Endothelial cell of umbilical vein (primary cell): ENCODE measurements at regions not wholly inside any gene's neighbourhood (a gene's known extent, or its start where the extent isn't known, plus 50 kb on each side); places are given as distances from the start of the nearest gene placed in this dataset.
A peak's percentile ranks its signal among the peaks of the same experiment; 100 is the strongest.

Source experiments
- BruUV-seq: library from RNA; stranded (reverse); fragments of 400-500 nt; replicated peaks from 2 replicates; lab custom pipeline; 2021; lab: Mats Ljungman, UMichigan
- CTCF ChIA-PET: fragments of 300-600, 350-600 bp; sonication (Branson Sonifier 250); formaldehyde crosslinking; loops from one replicate; lab custom pipeline; 2021; ENCODE audit warnings: antibody characterized with exemption, inconsistent platforms; lab: Charles Lee
- POLR2A ChIA-PET: fragments of 300-600, 350-600 bp; sonication (Branson Sonifier 250); formaldehyde crosslinking; loops from one replicate; lab custom pipeline; 2021; ENCODE audit warnings: antibody characterized with exemption, inconsistent platforms; lab: Charles Lee
- DNase-seq: peaks from one replicate; pipeline ENCODE4 v3.0.0-alpha.2; 2011; ENCODE audit warnings: low read depth, low spot score
- FAIRE-seq: peaks from 2 replicates; lab custom pipeline; 2011; peaks lifted over from hg19 to GRCh38; lab: Jason Lieb, UNC
- H2AFZ ChIP-seq: 2 replicates; pipeline ENCODE4 v1.6.0; 2012; ENCODE audit warnings: low read depth, low read length, control low read depth, inconsistent platforms
- H3K27ac ChIP-seq: 2 replicates; pipeline ENCODE4 v1.5.1; 2011; ENCODE audit warnings: low read depth, mild to moderate bottlenecking, control low read depth, low read length, moderate library complexity; ENCODE audit not compliant: insufficient read depth
- H3K27me3 ChIP-seq, 2 experiments: 2 replicates each; pipeline versions ENCODE4 v1.6.0 to v1.6.1; 2011; ENCODE audit warnings: low read length in 2 of 2, mixed read lengths in 1 of 2; ENCODE audit not compliant: control insufficient read depth in 2 of 2, insufficient read depth in 2 of 2
- H3K36me3 ChIP-seq, 2 experiments: 2 replicates in 1 of 2; 3 replicates in 1 of 2; pipeline ENCODE4 v1.5.1; 2011; ENCODE audit warnings: low read length in 2 of 2, mild to moderate bottlenecking in 1 of 2, moderate library complexity in 1 of 2; ENCODE audit not compliant: control insufficient read depth in 2 of 2, insufficient read depth in 2 of 2; ENCODE audit errors: extremely low read depth in 1 of 2
- H3K4me1 ChIP-seq: 3 replicates; pipeline ENCODE4 v1.5.1; 2011; ENCODE audit warnings: mild to moderate bottlenecking, low read length; ENCODE audit not compliant: control insufficient read depth, insufficient read depth; ENCODE audit errors: extremely low read depth
- H3K4me2 ChIP-seq: 2 replicates; pipeline ENCODE4 v1.6.1; 2011; ENCODE audit warnings: low read length, control low read depth, mixed read lengths; ENCODE audit not compliant: insufficient read depth
- H3K4me3 ChIP-seq, 3 experiments: fragments of 200-600 bp in 1 of 3; sonication (generic), shearing (Covaris generic) in 1 of 3; replicated peaks in 1 of 3; 2 replicates each; pipeline ENCODE4 v1.5.1; 2011 to 2016; ENCODE audit warnings: control low read depth in 3 of 3, low read length in 3 of 3, mild to moderate bottlenecking in 2 of 3, inconsistent platforms in 1 of 3, low read depth in 1 of 3, moderate library complexity in 1 of 3; ENCODE audit not compliant: insufficient read depth in 1 of 3
- H3K79me2 ChIP-seq: 2 replicates; pipeline ENCODE4 v1.6.0; 2012; ENCODE audit warnings: low read length, inconsistent platforms; ENCODE audit not compliant: control insufficient read depth, insufficient read depth
- H3K9ac ChIP-seq: replicated peaks from 2 replicates; pipeline ENCODE3; 2011; ENCODE audit warnings: low read length, control low read depth; ENCODE audit not compliant: insufficient read depth; ENCODE audit errors: extremely low read depth
- H3K9me1 ChIP-seq: replicated peaks from 3 replicates; pipeline ENCODE4 v1.6.0; 2011; ENCODE audit warnings: mild to moderate bottlenecking, low read length; ENCODE audit not compliant: control insufficient read depth, insufficient read depth; ENCODE audit errors: extremely low read depth
- H3K9me3 ChIP-seq: replicated peaks from 2 replicates; pipeline ENCODE4 v1.5.1; 2012; ENCODE audit warnings: low read length, inconsistent platforms; ENCODE audit not compliant: control insufficient read depth, insufficient read depth
- H4K20me1 ChIP-seq: replicated peaks from 2 replicates; pipeline ENCODE3; 2011; ENCODE audit warnings: mild to moderate bottlenecking, low read length; ENCODE audit not compliant: control insufficient read depth, insufficient read depth; ENCODE audit errors: extremely low read depth
- EZH2 ChIP-seq: IDR thresholded peaks from 2 replicates; pipeline ENCODE4 v1.6.1; 2012; ENCODE audit warnings: borderline replicate concordance, low read depth, mild to moderate bottlenecking, moderate library complexity, low read length, inconsistent platforms; ENCODE audit not compliant: severe bottlenecking
- FOS ChIP-seq: IDR thresholded peaks from 2 replicates; pipeline ENCODE4 v1.6.1; 2011; ENCODE audit warnings: mild to moderate bottlenecking, low read length, moderate library complexity, borderline replicate concordance; ENCODE audit not compliant: insufficient read depth
- GATA2 ChIP-seq: IDR thresholded peaks from 2 replicates; pipeline ENCODE4 v1.7.0; 2011; ENCODE audit warnings: low read depth, mild to moderate bottlenecking, moderate library complexity, mixed read lengths, low read length; ENCODE audit not compliant: insufficient read length, insufficient read depth
- JUN ChIP-seq: IDR thresholded peaks from 2 replicates; pipeline ENCODE4 v1.6.1; 2011; ENCODE audit warnings: borderline replicate concordance, low read depth; ENCODE audit not compliant: insufficient read length, insufficient read depth
- MYC ChIP-seq: IDR thresholded peaks from one replicate; pipeline ENCODE4 v1.6.1; 2011; ENCODE audit warnings: mild to moderate bottlenecking, low read depth, low read length
- POLR2A ChIP-seq: IDR thresholded peaks from 2 replicates; pipeline ENCODE4 v1.6.1; 2012; ENCODE audit warnings: low read depth, mild to moderate bottlenecking, control low read depth, low read length
- POLR2AphosphoS5 ChIP-seq: IDR thresholded peaks from 2 replicates; pipeline ENCODE4 v1.6.1; 2012; ENCODE audit warnings: low read depth, mild to moderate bottlenecking, control low read depth, low read length, moderate library complexity; ENCODE audit not compliant: insufficient read depth
- dilution Hi-C: fragments of 300-500 bp; cut with MboI; formaldehyde crosslinking; loops from one replicate; pipeline ENCODE4 v1.15.0; 2019; ENCODE audit warnings: low sequenced_read_pairs; ENCODE audit not compliant: extremely low pct_ligation_motif_present
- intact Hi-C: fragments of 100-400 bp; cut with micrococcal nuclease; formaldehyde crosslinking; loops from one replicate; pipeline ENCODE4 v1.10.0; 2022
- TF ChIP-seq, protein P1 (sequence below): IDR thresholded peaks from 2 replicates; pipeline ENCODE4 v1.6.1; 2011; ENCODE audit not compliant: insufficient read depth, insufficient read length
- TF ChIP-seq, protein P2 (sequence below), 2 donors: IDR thresholded peaks; 1 replicate in 1 of 2; 2 replicates in 1 of 2; pipeline ENCODE4 v1.5.1; 2011; ENCODE audit warnings: low read length in 2 of 2, mild to moderate bottlenecking in 2 of 2, moderate library complexity in 2 of 2, control low read depth in 1 of 2, inconsistent platforms in 1 of 2, low read depth in 1 of 2; ENCODE audit not compliant: insufficient read depth in 1 of 2; ENCODE audit errors: extremely low read depth in 1 of 2

DNA sequence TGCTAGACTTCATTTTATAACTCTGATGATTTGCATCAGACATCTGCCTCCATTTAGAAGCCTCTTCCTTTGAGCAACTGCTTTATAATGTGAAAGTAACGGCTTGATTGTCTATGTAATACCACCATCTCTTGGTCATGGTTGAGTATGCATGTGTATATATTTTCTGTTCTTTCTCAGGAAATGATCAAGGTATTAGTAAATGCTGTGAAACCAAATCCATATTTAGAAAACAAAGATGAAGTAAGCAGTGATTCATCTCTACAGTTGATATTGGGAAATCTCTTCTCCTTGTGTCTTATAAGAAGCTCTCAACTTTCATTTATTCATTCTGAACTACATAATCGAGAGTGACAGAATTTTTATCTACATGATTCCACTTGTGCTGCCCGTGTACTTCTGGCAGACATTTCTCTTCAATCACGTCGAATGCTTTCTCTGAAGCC lies 104.6 kb upstream of the ANO3 start:
- Histone ChIP-seq H3K36me3 (no peaks in the 10 kb centered on the region), H3K9me1 (no peaks in the 10 kb centered on the region), H3K9me3 (no peaks in the 10 kb centered on the region), H3K4me1 (peaks cover 49% of the 10 kb centered on the region), H4K20me1 (no peaks in the 10 kb centered on the region), H3K4me2 (peak overlapping the region; percentile 83), H3K79me2 (no peaks in the 10 kb centered on the region), H3K9ac (peak overlapping the region; percentile 75), H3K27me3 (no peaks in the 10 kb centered on the region), H2AFZ (peak overlapping the region; percentile 83), H3K4me3 (no peak overlapping the region), H3K27ac (peak overlapping the region; percentile 87)
- peak; percentile 83 for TF ChIP-seq FOS
- TF ChIP-seq POLR2AphosphoS5, result no peak
- TF ChIP-seq POLR2A, result no peak
- TF ChIP-seq GATA2, result no peak
- TF ChIP-seq EZH2, result no peak
- TF ChIP-seq JUN, result peak; percentile 60
- TF ChIP-seq, protein P1, sequence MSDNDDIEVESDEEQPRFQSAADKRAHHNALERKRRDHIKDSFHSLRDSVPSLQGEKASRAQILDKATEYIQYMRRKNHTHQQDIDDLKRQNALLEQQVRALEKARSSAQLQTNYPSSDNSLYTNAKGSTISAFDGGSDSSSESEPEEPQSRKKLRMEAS, result no peak
- TF ChIP-seq MYC, result no peak
- TF ChIP-seq, protein P2, sequence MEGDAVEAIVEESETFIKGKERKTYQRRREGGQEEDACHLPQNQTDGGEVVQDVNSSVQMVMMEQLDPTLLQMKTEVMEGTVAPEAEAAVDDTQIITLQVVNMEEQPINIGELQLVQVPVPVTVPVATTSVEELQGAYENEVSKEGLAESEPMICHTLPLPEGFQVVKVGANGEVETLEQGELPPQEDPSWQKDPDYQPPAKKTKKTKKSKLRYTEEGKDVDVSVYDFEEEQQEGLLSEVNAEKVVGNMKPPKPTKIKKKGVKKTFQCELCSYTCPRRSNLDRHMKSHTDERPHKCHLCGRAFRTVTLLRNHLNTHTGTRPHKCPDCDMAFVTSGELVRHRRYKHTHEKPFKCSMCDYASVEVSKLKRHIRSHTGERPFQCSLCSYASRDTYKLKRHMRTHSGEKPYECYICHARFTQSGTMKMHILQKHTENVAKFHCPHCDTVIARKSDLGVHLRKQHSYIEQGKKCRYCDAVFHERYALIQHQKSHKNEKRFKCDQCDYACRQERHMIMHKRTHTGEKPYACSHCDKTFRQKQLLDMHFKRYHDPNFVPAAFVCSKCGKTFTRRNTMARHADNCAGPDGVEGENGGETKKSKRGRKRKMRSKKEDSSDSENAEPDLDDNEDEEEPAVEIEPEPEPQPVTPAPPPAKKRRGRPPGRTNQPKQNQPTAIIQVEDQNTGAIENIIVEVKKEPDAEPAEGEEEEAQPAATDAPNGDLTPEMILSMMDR (IDR thresholded peaks at IDR 0.05; ENCODE audit: extremely low read depth in 1 of 2, insufficient read depth in 1 of 2, low read depth in 1 of 2, low read length in 2 of 2), result peak; percentile 34 to 43
- no TSS peak for BruUV-seq
- dilution Hi-C loops, result loop anchor here (25.0 kb wide), 1 partner anchor 240 kb away; no protein-coding TSS in a partner anchor
- CTCF ChIA-PET, result interaction anchor here (0.7 to 3.9 kb wide), 14 partner anchors 15 to 1841 kb away, joined by 3 to 142 read pairs (median 4); no protein-coding TSS in a partner anchor
- DNase-seq, result peak; percentile 92
- POLR2A ChIA-PET, result no interaction called here
- intact Hi-C loops, result loop anchor here (1.0 to 5.0 kb wide), 8 partner anchors 49 to 1841 kb away; no protein-coding TSS in a partner anchor
- FAIRE-seq, result peak; percentile 77
